Epithelial cell of prostate (primary cell): ENCODE measurements at regions not wholly inside any gene's neighbourhood (a gene's known extent, or its start where the extent isn't known, plus 50 kb on each side); places are given as distances from the start of the nearest gene placed in this dataset.

ENCODE experiments used
- DNase-seq: peaks from one replicate; pipeline ENCODE4 v3.0.0-alpha.2; 2011; ENCODE audit warnings: low read depth, low spot score
- H3K27ac ChIP-seq: fragments of 450-650 bp; 2 replicates; pipeline ENCODE4 v1.5.1; 2017; ENCODE audit warnings: mild to moderate bottlenecking

DNA sequence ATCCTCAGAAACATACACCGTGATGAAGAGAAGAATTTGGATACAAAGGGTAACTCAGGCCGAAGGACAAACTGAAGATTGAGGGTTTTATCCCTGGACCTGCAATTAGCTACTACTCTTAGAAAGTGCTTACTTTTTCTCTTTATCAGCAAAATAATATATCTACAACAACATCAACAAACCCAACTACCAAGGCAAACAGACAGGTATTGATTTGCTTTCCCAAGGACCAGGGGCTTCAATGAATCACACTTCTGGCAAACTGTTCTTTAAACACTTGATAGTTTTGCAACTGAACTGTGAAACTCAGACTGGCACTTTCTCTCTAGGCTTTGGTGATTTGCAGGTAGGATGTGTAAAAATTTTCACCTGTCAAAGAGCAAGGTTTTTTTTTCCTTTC is 247.5 kb downstream of the SEC23A start:
- no peak overlapping the region for H3K27ac ChIP-seq
- no peak for DNase-seq

DNA sequence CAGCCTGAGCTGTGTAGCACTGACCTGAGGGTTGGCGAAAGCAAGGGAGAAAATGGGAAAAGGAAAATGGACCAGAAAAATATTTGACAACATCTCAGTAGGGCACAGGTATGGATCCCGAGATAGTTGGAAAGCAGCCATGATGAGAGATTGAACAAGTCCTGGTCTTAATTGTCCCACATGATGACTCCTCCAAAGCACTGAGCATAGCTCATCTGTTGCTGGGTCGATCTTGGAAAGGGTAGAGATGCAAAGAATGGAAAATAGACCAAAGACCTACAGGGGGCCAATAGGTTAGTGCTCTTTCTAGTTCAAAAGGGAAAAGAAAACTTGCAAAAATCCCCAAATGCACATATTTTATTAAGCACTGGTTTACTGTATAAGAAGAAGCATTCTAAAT is 251.9 kb downstream of the SEC23A start:
- no peak for DNase-seq
- H3K27ac ChIP-seq = no peak overlapping the region

DNA sequence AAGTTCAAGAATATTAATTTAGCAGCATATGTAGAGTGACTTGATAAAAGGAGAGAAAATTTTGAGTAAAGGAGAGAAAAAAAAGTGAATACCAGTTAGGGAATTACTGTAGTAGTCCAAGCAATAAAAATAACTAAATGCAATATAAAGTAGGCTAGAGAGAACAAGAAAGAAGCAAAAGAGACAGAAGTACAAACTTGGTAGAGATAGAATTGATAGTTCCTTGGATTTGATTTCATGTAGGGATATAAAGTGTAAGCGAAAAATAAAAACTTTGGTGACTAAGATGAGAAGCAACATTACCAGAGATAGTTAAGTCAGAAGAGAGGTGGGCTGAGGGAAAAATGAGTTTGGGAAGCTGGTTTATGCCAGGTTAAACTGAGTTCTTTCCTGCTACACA is 252.4 kb downstream of the SEC23A start:
- no peak overlapping the region for H3K27ac ChIP-seq
- DNase-seq = no peak

DNA sequence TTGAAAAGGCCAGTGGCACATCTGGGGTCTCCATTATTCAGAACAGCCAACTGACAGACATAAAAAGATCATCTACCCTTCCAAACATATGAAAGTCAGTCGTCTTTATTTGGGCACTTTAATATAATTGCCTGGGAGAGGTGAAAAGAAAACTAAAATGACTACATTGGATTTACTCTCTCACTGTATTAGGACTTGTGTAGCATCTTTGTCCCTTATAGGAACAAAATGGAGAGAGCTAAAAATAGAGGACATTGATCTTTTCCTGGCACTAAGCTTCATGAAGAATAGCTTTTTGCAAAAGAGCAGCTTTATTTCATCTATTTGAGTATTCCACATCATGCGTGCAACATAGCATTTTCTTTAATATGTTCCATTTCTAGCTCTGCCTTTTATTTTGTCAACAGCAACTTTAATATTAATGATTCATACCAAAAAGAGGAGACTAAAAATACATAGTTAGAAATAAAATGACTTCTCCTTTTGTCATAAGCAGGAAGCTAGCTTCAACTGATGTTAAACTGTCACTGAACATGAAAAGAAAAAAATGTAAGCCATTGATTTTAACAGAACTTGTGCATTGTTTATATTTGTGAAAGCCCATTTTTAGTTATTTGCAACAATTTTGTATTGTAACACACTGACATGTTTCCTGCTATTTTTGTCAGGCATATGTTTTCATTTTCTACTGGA is 254.6 kb downstream of the SEC23A start:
- no peak for DNase-seq
- H3K27ac ChIP-seq = no peak overlapping the region

DNA sequence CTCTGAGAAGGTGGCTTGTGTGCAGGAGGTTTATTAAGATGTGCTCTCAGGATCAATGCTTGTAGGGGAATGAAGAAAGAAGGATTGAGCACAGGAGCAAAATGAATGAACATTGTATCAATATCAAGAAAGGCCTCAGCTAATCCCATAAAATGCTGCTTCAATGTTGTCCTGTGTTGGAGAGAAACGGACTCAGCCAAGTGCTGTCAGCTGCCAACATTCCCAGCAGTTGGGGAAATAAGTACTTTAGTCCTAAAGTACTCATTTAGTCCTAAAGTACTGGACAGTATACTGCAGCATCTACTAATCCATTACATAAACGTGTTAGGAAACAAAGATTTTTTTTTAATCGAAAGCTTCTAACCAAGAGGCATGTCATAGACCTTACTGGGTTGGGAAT is 255.9 kb downstream of the SEC23A start:
- no peak overlapping the region for H3K27ac ChIP-seq
- DNase-seq = no peak

DNA sequence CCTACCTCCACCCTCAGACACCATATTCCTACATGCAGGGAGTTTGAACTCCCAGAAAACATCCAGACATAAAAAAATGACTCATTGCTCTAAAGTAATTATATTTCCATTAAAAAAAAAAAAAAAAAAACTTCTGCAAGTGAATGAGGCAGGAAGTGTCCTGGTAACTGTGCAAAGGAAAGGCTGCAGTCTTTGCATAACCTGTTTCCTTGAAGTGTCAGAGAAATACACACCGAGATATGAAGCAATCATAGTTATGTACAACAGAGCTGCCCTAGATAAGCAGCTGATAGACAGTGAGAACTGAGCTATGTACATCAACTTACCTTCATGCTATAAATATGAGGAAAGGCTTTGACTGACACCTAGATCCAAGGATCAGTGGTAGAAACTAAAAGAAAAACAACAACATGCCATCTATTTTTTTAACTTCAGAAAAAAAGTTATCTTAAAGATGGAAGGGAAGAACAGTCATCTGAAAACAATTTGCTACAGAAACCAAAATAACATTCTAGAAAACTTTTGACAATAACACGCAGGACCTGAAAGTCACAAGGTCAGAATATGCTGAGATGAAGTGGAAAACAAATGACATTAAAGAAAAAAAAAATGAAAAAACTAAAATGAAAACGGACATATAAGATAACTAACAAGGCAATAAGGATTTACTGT is 263.2 kb downstream of the SEC23A start:
- DNase-seq = no peak
- no peak overlapping the region for H3K27ac ChIP-seq

DNA sequence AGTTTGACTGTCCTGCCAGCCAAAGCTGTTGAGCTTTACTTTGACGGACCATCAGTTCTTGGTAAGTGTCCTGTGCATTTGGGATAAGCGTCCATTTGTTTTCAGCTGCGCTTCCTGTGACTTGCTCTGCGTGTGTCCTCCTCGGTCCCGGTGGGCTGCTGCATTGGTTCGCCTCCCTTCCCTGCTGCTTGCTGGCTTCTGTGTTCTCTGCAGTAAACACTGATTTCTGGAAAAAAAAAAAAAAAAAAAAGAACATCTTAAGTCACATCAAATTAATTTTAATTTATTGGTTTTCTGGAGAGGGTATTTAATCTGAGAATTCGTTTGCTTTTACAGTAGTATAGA is 264.1 kb downstream of the SEC23A start:
- no peak for DNase-seq
- H3K27ac ChIP-seq = no peak overlapping the region

DNA sequence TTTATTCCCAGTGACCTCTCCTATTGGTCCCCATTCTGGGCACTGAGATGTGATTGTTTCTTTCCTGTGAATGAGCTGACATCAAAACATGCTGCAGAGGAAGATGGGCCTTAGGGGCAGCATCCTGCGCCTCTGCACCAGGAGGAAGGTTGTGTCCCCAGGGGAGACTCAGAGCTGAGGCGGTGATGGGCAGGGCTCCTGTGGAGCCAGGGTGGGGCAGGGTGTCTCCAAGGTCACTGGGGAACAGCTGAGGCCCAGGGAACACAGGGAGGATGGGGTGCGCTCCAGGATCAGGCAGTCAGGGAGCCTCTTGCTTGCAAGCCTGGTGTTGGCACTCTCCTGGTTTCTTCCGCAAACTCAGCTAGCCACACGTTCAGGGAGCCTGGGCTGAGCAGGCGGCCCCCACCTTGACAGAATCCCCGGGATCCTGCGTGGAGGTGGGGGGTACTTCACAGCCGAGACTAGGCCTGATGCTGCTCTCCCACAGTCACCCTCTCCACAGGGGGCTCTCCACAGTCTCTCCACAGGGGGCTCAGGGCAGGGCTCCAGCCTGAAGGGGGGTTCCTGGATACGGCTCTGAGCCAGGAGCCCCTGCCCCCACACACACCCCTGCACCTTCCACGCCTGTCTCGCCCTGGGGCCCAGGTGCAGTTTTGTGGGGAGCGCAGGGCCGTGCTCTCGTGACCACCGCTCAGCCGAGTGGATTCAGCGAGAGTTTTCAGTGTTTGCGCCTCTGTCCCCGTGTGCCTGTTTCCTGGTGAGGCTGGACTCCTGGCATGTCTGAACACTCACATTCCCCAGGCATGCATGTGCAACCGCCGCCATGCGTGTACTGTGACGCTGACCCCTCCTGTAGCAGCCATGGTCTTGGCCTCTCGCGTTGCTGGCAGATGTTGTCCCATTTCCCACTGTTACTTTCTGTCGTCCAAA is 264.7 kb downstream of the SEC23A start:
- DNase-seq = no peak
- no peak overlapping the region for H3K27ac ChIP-seq

DNA sequence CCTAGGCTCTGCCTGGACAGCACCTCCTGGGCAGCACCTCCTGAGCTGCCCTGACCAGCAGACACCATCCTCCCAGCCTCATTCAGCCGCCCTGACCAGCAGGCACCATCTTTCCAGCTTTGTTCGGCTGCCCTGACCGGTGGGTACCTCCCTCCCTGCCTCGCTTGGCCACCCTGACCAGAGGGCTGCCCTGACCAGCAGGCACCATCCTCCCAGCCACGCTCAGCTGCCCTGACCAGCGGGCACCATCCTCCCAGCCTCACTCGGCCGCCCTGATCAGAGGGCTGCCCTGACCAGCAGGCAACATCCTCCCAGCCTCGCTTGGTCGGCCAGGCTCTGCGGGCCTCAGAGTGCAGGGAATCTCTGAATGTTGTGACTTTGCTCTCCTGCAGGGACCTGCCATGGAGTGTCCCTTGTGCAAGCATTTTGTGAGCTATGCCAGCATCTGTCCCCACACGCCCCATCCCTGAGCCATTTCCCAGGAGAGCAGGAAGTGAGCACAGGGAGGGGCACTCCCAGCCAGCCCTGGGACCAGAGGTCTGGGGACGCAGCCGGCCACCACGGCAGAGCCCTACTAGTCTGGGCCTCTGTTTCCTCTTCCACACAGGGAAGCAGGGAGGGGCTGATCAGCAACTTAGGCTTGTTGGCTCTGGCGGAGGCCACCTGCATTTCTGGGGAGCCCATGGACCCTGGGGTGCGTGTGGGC is 265.5 kb downstream of the SEC23A start:
- no peak for DNase-seq
- H3K27ac ChIP-seq = no peak overlapping the region

DNA sequence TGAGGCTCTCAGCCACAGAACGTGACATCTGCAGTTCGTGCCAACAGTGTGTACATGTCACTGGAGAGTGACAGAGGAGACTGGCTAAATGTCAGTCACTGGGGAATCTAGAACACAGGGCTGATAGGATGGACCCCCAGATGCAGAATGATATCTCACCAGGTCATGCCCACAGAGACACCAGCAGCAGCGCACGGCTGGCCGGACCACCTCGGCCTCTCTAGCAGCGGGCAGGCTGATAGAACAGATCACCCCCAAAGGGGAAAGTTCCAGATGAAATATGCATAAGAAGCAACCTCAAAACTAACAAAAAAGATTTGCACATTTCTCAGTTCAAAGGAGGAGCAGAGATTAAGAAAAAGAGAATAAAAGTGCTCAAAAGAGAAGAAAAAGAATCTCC is 266.5 kb downstream of the SEC23A start:
- no peak overlapping the region for H3K27ac ChIP-seq
- DNase-seq = no peak

DNA sequence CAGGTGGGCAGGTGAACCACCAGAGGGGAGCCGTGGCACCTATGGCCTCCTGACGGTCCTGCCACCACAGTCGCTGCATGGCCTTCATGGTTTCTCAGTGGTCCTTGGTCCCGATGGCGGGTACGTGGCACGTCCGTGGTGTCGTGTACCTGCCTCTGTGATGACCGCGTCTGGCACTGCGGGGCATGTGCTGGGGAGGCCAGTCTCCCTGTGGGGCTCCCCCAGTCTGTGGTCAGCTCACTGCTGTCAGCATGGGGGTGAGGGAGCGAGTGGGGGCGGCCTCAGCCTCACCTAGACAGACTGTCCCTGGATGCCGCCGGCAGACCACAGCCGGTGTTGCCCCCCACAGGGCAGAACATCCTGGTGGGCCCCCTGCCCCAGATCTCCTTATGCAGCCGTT is 267.2 kb downstream of the SEC23A start:
- DNase-seq = no peak
- H3K27ac ChIP-seq = no peak overlapping the region

DNA sequence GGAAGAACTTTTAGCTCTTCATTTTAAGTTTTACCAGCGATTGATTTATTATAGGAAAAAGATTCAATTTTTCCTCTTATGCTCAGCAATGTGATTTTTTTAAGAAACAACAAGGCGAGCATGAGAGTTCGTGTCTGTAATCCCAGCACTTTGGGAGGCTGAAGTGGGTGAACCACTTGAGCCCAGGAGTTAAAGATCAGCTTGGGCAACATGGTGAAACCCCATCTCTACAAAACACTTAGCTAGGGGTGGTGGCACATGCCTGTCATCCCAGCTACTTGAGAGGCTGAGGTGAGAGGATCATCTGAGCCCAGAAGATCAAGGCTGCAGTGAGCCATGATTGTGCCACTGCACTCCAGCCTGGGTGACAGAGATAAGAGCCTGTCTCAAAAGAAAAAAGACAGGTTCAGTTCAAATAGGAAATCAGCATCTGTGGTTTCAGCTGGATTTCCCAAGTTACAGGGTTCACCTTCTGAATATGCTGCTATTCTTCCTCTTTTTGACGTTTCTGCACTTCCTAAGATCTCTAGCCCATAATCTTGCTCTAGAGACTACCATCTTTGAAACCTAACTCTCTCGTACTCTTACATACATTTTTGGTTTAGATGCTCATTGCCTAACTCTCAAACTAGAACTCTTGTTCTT is 274.7 kb downstream of the SEC23A start:
- H3K27ac ChIP-seq = no peak overlapping the region
- no peak for DNase-seq

DNA sequence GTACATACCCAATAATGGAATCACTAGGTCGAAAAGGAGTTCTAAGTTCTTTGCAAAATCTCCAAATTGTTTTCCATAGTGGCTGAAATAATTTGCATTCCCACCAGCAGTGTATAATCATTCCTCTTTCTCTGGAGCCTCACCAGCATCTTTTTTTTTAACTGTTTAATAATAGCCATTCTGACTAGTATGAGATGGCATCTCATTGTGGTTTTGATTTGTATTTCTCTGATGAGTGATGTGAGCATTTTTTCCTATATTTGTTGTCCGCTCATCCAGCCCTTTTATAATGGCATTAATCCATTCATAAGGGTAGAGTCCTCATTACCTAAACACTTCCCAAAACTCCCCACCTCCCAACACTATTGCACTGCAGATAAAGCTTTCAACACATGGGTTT is 278.3 kb downstream of the SEC23A start:
- no peak overlapping the region for H3K27ac ChIP-seq
- no peak for DNase-seq

DNA sequence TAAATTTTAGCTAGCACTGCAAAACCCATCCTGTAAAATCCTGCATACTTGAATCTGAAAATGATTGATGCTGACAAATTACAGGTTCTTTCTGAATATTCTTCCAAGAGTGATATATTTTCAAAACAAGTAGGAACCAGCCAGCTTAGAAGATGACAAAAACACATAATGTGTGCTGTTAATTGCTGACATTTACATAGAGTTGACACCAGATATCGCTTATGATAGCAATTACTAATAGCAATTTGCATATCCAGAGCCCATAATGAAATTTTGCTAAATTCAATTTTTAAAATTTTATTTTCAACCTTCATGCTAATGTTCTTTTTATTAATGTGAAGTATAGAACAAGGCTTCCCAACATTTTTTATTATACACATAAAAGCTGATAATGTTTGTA is 284.5 kb downstream of the SEC23A start:
- no peak overlapping the region for H3K27ac ChIP-seq
- DNase-seq = no peak

DNA sequence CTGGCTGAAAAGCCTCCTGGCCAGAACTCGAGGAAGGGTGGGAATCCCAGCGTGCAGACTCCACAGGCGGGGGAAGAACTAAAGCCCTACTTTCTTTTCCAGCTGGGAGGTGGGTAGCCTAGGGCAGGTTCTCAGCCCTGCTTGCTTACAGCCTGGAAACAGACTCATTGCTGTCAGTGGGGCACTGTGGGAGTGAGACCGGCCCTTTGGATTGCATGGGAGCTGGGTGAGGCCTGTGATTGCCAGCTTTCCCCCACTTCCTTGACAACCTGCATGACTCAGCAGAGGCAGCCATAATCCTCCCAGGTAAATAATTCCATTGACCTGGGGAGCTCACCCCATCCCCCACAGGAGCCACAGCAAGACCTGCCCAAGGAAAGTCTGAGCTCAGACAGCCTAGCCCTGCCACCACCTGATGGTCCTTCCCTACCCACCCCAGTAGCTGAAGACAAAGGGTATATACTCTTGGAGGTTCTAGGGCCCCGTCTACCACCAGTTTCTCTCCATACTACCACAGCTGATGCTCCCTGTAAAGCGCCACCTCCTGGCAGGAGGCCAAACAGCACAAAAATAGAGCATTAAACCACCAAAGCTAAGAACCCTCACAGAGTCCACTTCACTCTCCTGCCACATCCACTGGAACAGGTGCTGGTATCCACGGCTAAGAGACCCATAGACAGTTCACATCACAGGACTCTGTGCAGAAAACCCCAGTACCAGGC is 294.1 kb downstream of the SEC23A start:
- H3K27ac ChIP-seq = peak overlapping the region; percentile 31
- DNase-seq = peak; percentile 34

DNA sequence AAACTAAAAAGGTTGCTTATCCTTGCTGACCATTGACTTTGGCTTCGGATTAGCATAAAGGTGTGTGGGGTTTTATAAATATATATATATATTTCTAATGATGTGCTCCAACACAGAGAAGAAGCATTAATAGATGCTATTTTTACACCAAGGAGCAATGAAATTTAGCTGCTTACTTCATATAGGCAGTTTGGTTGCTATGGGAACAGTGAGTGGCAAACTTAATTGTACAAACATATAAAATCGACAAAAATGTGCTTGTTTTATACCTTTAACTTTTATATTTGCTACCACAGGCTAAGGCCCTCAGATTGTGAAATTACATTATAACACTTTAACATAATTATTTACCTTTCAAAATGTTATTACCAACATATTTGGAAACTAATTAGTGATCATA is 303.4 kb downstream of the SEC23A start:
- no peak for DNase-seq
- H3K27ac ChIP-seq = no peak overlapping the region

DNA sequence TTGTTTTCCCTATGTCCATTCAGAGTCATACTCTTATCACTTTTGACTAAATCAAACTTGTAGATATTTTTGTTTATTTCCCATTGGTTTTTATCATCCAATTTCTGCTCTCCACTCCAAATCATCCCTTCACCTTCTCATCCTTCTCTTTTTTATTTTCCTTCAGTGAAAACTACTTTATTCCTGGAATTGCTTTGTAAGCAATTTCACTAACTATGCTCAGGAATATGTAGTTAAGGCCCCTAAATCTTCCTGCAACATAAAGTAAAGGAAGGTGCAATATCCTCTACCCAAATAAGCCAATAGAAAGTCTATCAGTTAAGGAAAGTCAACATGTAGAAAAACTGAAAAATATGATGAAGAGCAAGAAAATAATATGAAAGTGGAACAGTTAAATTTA is 308.4 kb downstream of the SEC23A start:
- no peak for DNase-seq
- H3K27ac ChIP-seq = no peak overlapping the region

DNA sequence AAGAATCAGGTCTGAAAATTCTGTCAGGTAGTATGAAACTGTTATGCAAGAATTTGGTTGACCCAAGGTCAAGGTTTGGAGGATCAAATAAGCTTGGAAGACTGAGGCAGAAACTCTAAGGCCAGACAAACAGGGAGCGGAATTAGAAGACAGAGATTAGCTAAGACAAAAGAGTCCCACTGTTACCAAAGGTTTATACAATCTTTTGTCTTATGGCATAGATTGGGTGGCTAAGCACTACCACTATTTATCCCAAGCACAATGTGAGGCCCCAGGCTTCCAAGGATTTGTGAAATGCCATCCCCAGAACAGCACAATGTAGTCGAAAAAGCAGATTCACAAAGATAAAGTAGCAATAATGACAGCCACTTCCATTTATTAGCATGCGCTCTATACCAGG is 311.2 kb downstream of the SEC23A start:
- no peak overlapping the region for H3K27ac ChIP-seq
- no peak for DNase-seq

DNA sequence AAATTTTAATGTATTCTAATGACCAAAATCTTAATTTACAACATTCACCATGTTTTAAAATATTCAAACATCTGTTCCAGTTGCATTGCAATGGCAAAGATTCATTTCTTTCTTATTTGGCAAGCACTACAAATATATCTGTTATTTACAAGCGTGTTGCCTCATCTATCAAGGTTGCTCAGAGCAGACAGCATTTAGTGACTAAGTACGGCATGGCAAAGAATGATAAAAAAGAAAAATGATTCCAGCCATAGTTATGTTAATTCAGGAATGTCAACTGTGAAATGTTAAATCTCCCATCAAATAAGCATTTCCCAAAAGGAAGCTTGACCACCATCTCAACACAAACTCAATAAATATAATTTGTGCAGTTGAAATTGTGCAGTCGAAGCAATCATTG is 312.1 kb downstream of the SEC23A start:
- DNase-seq = no peak
- no peak overlapping the region for H3K27ac ChIP-seq

DNA sequence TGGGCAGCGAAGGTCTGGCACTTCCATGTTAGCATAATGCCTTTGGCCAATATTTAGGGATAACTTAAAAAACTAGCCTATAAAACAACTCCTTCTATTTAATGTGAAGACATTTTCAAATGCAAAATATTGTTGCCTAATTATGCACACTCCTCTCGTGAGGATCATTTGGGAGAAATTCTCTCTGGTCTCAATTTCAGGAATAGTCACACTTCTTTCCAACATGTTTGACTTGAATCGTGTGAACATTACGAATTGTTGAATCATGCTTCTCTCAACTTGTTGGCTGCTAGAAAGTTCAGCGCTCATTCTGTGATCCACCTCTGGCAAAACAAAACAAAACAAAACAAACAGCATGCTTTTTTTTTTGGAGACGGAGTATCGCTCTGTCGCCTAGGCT is 313.2 kb downstream of the SEC23A start:
- no peak for DNase-seq
- H3K27ac ChIP-seq = no peak overlapping the region
